ENCODE measurements at regions not wholly inside any gene's neighbourhood (a gene's known extent, or its start where the extent isn't known, plus 50 kb on each side); places are given as distances from the start of the nearest gene placed in this dataset.

GRCh38 chr9:93829271-93830011, 125.7 kb downstream of the BARX1 start:
- no peaks in the 10 kb centered on the region for H3K27me3 ChIP-seq (replicated peaks)
- no peaks in the 10 kb centered on the region for H3K9me3 ChIP-seq (replicated peaks)
- H3K4me3 ChIP-seq = no peak overlapping the region
- no peaks in the 10 kb centered on the region for H3K4me1 ChIP-seq (replicated peaks)
- no peak for DNase-seq (ENCODE audit: low read depth in 1 of 2, low spot score in 2 of 2)
- H3K36me3 ChIP-seq = no peaks in the 10 kb centered on the region
- H3K27ac ChIP-seq = no peak overlapping the region

- no peak overlapping the region for H3K4me3 ChIP-seq
- H3K4me1 ChIP-seq (replicated peaks) = no peaks in the 10 kb centered on the region
- no peak overlapping the region for H3K27ac ChIP-seq
- H3K9me3 ChIP-seq (replicated peaks) = no peaks in the 10 kb centered on the region
- DNase-seq (ENCODE audit: low read depth in 1 of 2, low spot score in 2 of 2) = no peak
- no peaks in the 10 kb centered on the region for H3K36me3 ChIP-seq
- H3K27me3 ChIP-seq (replicated peaks) = no peaks in the 10 kb centered on the region
Measured at GRCh38 chr9:93828331-93829097, 126.6 kb downstream of the BARX1 start.

GRCh38 chr9:93827545-93828330, 127.4 kb downstream of the BARX1 start:
- DNase-seq (ENCODE audit: low read depth in 1 of 2, low spot score in 2 of 2) = peak in 1 of 2 experiments; percentile 22
- no peaks in the 10 kb centered on the region for H3K36me3 ChIP-seq
- no peak overlapping the region for H3K4me3 ChIP-seq
- no peaks in the 10 kb centered on the region for H3K9me3 ChIP-seq (replicated peaks)
- no peaks in the 10 kb centered on the region for H3K4me1 ChIP-seq (replicated peaks)
- H3K27me3 ChIP-seq (replicated peaks) = no peaks in the 10 kb centered on the region
- H3K27ac ChIP-seq = no peak overlapping the region

GRCh38 chr9:93826905-93827544, 128.1 kb downstream of the BARX1 start:
- no peaks in the 10 kb centered on the region for H3K36me3 ChIP-seq
- H3K4me1 ChIP-seq (replicated peaks) = no peaks in the 10 kb centered on the region
- H3K27me3 ChIP-seq (replicated peaks) = no peaks in the 10 kb centered on the region
- no peak overlapping the region for H3K27ac ChIP-seq
- no peaks in the 10 kb centered on the region for H3K9me3 ChIP-seq (replicated peaks)
- peak in 1 of 2 experiments; percentile 46 for DNase-seq (ENCODE audit: low read depth in 1 of 2, low spot score in 2 of 2)
- no peak overlapping the region for H3K4me3 ChIP-seq

- H3K27me3 ChIP-seq (replicated peaks) = no peaks in the 10 kb centered on the region
- no peak overlapping the region for H3K27ac ChIP-seq
- no peaks in the 10 kb centered on the region for H3K9me3 ChIP-seq (replicated peaks)
- H3K36me3 ChIP-seq = no peaks in the 10 kb centered on the region
- no peaks in the 10 kb centered on the region for H3K4me1 ChIP-seq (replicated peaks)
- DNase-seq (ENCODE audit: low read depth in 1 of 2, low spot score in 2 of 2) = peak in 1 of 2 experiments; percentile 32
- H3K4me3 ChIP-seq = no peak overlapping the region
Measured at GRCh38 chr9:93826209-93826608, 128.9 kb downstream of the BARX1 start.

- Histone ChIP-seq H3K4me1 (replicated peaks) (no peaks in the 10 kb centered on the region), H3K36me3 (no peaks in the 10 kb centered on the region), H3K4me3 (no peak overlapping the region), H3K27ac (no peak overlapping the region), H3K27me3 (replicated peaks) (no peaks in the 10 kb centered on the region), H3K9me3 (replicated peaks) (no peaks in the 10 kb centered on the region)
- no peak for DNase-seq (ENCODE audit: low read depth in 1 of 2, low spot score in 2 of 2)
Measured at GRCh38 chr9:93825348-93826115, 129.6 kb downstream of the BARX1 start.

- Histone ChIP-seq H3K4me1 (replicated peaks) (no peaks in the 10 kb centered on the region), H3K4me3 (no peak overlapping the region), H3K27ac (no peak overlapping the region), H3K36me3 (no peaks in the 10 kb centered on the region), H3K27me3 (replicated peaks) (no peaks in the 10 kb centered on the region), H3K9me3 (replicated peaks) (no peaks in the 10 kb centered on the region)
- DNase-seq (ENCODE audit: low read depth in 1 of 2, low spot score in 2 of 2) = peak in 1 of 2 experiments; percentile 32
Measured at GRCh38 chr9:93824386-93825294, 130.5 kb downstream of the BARX1 start.

GRCh38 chr9:93823245-93824072, 131.7 kb downstream of the BARX1 start:
- DNase-seq (ENCODE audit: low read depth in 1 of 2, low spot score in 2 of 2) = no peak
- no peaks in the 10 kb centered on the region for H3K9me3 ChIP-seq (replicated peaks)

GRCh38 chr9:93822229-93822628, 132.9 kb downstream of the BARX1 start:
- no peak for DNase-seq (ENCODE audit: low read depth in 1 of 2, low spot score in 2 of 2)
- Histone ChIP-seq H3K27ac (no peak overlapping the region), H3K9me3 (replicated peaks) (no peaks in the 10 kb centered on the region), H3K36me3 (no peaks in the 10 kb centered on the region), H3K27me3 (replicated peaks) (no peaks in the 10 kb centered on the region), H3K4me3 (no peak overlapping the region), H3K4me1 (replicated peaks) (no peaks in the 10 kb centered on the region)

More at GRCh38 chr9:93823245-93824072, 131.7 kb downstream of the BARX1 start:
- H3K4me1 ChIP-seq (replicated peaks) = no peaks in the 10 kb centered on the region
- H3K4me3 ChIP-seq = no peak overlapping the region
- H3K27ac ChIP-seq = no peak overlapping the region
- H3K27me3 ChIP-seq (replicated peaks) = no peaks in the 10 kb centered on the region
- H3K36me3 ChIP-seq = no peaks in the 10 kb centered on the region

GRCh38 chr9:93821307-93821703, 133.8 kb downstream of the BARX1 start:
- DNase-seq (ENCODE audit: low read depth in 1 of 2, low spot score in 2 of 2) = no peak
- H3K4me3 ChIP-seq = no peak overlapping the region
- H3K4me1 ChIP-seq (replicated peaks) = no peaks in the 10 kb centered on the region
- H3K27ac ChIP-seq = no peak overlapping the region
- no peaks in the 10 kb centered on the region for H3K9me3 ChIP-seq (replicated peaks)
- no peaks in the 10 kb centered on the region for H3K36me3 ChIP-seq
- 0 out of 2 replicates have a peak, but pooled peaks cover 3% of the 10 kb centered on the region for H3K27me3 ChIP-seq (replicated peaks)

GRCh38 chr9:93820667-93821306, 134.4 kb downstream of the BARX1 start:
- no peak overlapping the region for H3K4me3 ChIP-seq
- 0 out of 2 replicates have a peak, but pooled peaks cover 3% of the 10 kb centered on the region for H3K27me3 ChIP-seq (replicated peaks)
- no peak overlapping the region for H3K27ac ChIP-seq
- peak in 1 of 2 experiments; percentile 32 for DNase-seq (ENCODE audit: low read depth in 1 of 2, low spot score in 2 of 2)
- no peaks in the 10 kb centered on the region for H3K36me3 ChIP-seq
- no peaks in the 10 kb centered on the region for H3K4me1 ChIP-seq (replicated peaks)
- no peaks in the 10 kb centered on the region for H3K9me3 ChIP-seq (replicated peaks)

All from SJSA1 (cell line).